ENCODE measurements at regions not wholly inside any gene's neighbourhood (a gene's known extent, or its start where the extent isn't known, plus 50 kb on each side); places are given as distances from the start of the nearest gene placed in this dataset.

- no peak for DNase-seq (ENCODE audit: low read depth)
Measured at GRCh38 chr17:27241346-27241946, 52.5 kb upstream of the WSB1 start.

- DNase-seq (ENCODE audit: low read depth): no peak
Measured at GRCh38 chr17:27242951-27243350, 51.0 kb upstream of the WSB1 start.

GRCh38 chr17:27244011-27244410 is 49.9 kb upstream of the WSB1 start:
- no peak for DNase-seq (ENCODE audit: low read depth)
